ENCODE measurements at regions not wholly inside any gene's neighbourhood (a gene's known extent, or its start where the extent isn't known, plus 50 kb on each side); places are given as distances from the start of the nearest gene placed in this dataset.

DNA sequence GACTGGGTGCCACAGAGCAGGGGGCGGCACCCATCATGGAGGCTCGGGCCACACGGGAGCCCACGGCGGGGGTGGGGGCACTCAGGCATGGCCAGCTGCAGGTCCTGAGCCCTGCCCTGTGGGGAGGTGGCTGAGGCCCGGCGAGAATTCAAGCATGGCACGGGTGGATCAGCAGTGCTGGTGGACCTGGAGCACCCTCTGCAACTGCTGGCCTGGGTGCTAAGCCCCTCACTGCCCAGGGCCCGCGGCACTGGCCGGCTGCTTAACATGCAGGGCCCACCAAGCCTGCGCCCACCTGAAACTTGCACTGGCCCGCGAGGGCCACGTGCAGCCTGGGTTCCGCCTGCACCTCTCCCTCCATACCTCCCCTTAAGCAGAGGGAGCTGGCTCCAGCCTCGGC lies 258.6 kb downstream of the CENPC start:
- TF ChIP-seq CTCF (IDR thresholded peaks at IDR 0.05) (no peak), EP300 (IDR thresholded peaks at IDR 0.05) (no peak), POLR2A (IDR thresholded peaks at IDR 0.05) (no peak), POLR2AphosphoS5 (IDR thresholded peaks at IDR 0.05) (no peak)
